PFSK-1 (cell line): ENCODE measurements at regions not wholly inside any gene's neighbourhood (a gene's known extent, or its start where the extent isn't known, plus 50 kb on each side); places are given as distances from the start of the nearest gene placed in this dataset.

ENCODE experiments used
- FOXP2 ChIP-seq: optimal IDR thresholded peaks from 2 replicates; pipeline ENCODE3; 2011; ENCODE audit warnings: borderline replicate concordance, control low read depth, inconsistent platforms; ENCODE audit not compliant: insufficient read depth; ENCODE audit errors: extremely low read length, extremely low read depth
- POLR2AphosphoS5 ChIP-seq: IDR thresholded peaks from 2 replicates; pipeline ENCODE4 v1.6.1; 2012; ENCODE audit warnings: low read depth, mild to moderate bottlenecking, control low read depth, low read length, moderate library complexity
- SIN3A ChIP-seq: IDR thresholded peaks from 2 replicates; pipeline ENCODE4 v1.6.1; 2012; ENCODE audit warnings: mild to moderate bottlenecking, low read length, moderate library complexity, borderline replicate concordance; ENCODE audit not compliant: insufficient read depth
- TAF1 ChIP-seq: IDR thresholded peaks from 2 replicates; pipeline ENCODE4 v1.6.1; 2012; ENCODE audit warnings: low read length, control low read depth, borderline replicate concordance; ENCODE audit not compliant: insufficient read depth
- TF ChIP-seq, protein P1 (sequence below), 2 experiments: IDR thresholded peaks; 2 replicates each; pipeline versions ENCODE4 v1.6.1 to v1.8.0; 2011 to 2012; ENCODE audit warnings: low read depth in 2 of 2, low read length in 2 of 2, control low read depth in 1 of 2, inconsistent platforms in 1 of 2, mild to moderate bottlenecking in 1 of 2, moderate library complexity in 1 of 2; ENCODE audit not compliant: insufficient read depth in 1 of 2

DNA sequence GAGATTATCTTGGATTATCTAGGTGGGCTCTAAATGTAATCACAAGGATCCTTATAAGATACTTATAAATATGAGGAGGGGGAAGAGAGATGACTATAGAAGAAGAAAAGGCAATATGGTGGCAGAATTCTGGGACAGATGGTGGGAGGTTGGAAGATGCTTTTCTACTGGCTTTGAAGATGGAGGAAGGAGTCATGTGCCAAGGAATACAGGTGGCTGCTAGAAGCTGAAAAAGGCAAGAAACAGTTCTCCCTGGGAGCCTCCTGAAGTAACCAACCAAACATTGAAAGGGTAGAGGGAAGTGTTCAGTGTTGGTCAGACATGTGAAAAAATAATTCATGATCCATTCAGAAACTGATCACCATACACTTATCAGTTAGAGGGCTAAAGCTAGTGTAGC, 213.3 kb downstream of the WDR11 start:
- TF ChIP-seq TAF1 (no peak), FOXP2 (no peak), POLR2AphosphoS5 (no peak), SIN3A (no peak)
- TF ChIP-seq, protein P1, sequence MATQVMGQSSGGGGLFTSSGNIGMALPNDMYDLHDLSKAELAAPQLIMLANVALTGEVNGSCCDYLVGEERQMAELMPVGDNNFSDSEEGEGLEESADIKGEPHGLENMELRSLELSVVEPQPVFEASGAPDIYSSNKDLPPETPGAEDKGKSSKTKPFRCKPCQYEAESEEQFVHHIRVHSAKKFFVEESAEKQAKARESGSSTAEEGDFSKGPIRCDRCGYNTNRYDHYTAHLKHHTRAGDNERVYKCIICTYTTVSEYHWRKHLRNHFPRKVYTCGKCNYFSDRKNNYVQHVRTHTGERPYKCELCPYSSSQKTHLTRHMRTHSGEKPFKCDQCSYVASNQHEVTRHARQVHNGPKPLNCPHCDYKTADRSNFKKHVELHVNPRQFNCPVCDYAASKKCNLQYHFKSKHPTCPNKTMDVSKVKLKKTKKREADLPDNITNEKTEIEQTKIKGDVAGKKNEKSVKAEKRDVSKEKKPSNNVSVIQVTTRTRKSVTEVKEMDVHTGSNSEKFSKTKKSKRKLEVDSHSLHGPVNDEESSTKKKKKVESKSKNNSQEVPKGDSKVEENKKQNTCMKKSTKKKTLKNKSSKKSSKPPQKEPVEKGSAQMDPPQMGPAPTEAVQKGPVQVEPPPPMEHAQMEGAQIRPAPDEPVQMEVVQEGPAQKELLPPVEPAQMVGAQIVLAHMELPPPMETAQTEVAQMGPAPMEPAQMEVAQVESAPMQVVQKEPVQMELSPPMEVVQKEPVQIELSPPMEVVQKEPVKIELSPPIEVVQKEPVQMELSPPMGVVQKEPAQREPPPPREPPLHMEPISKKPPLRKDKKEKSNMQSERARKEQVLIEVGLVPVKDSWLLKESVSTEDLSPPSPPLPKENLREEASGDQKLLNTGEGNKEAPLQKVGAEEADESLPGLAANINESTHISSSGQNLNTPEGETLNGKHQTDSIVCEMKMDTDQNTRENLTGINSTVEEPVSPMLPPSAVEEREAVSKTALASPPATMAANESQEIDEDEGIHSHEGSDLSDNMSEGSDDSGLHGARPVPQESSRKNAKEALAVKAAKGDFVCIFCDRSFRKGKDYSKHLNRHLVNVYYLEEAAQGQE (IDR thresholded peaks at IDR 0.05; ENCODE audit: insufficient read depth in 1 of 2, low read depth in 2 of 2, low read length in 2 of 2): no peak

DNA sequence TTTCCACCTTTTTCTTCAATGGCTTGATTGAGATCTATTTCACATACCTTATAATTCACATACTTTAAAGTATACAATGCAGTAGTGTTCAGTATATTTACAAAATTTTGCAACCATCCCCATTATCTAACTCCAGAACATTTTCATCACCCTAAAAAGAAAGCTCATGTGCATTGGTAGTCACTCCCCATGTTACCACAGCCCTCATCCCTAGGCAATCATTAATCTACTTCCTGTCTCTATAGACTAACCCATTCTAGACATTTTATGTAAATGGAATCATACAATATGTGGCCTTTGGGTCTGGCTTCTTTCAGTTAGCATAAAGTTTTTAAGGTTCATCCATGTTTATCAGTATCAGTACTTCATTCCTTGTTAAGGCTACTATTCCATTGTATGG, 214.2 kb downstream of the WDR11 start:
- TF ChIP-seq SIN3A (no peak), POLR2AphosphoS5 (no peak), TAF1 (no peak), FOXP2 (no peak)
- TF ChIP-seq, protein P1 (IDR thresholded peaks at IDR 0.05; ENCODE audit: insufficient read depth in 1 of 2, low read depth in 2 of 2, low read length in 2 of 2): no peak

DNA sequence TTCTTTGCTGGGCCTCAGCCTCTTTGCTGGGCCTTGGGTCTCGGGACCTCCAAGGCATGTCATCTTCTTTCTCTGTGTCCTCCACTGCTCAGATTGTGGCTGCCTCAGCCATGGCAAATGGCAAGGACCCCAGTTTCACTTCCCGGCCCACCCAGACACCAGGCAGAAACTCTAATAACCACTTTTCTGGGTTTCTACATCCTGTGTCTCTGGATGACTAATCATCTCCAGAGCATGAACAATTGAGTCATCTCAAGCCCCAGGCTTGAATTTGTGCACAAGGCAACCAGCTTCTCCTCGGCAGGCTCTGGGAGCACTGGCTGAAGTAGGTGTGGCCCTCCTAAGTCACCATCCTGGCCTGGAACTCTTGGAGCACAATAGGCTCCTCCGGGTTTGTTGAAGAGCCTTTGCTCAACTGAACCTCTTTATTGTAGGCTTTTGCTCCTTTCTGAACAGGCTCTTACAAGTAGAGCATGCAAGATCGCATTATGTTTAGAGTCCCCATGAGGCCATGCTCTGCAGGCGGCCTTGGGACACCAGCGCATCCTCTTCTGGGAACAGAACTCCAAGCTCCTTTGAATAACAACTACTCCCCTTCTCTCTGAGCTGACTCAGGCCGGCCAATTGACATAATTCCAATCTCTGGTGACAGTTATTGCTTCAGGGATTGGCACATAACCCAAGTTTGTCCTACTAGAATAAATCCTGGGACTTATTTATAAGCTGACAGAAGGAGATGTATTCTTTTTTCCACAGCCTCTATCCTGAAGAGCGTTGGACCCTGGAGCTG, 218.1 kb downstream of the WDR11 start:
- no peak for TF ChIP-seq FOXP2
- TF ChIP-seq, protein P1 (IDR thresholded peaks at IDR 0.05; ENCODE audit: insufficient read depth in 1 of 2, low read depth in 2 of 2, low read length in 2 of 2): no peak
- no peak for TF ChIP-seq SIN3A
- no peak for TF ChIP-seq TAF1
- no peak for TF ChIP-seq POLR2AphosphoS5

DNA sequence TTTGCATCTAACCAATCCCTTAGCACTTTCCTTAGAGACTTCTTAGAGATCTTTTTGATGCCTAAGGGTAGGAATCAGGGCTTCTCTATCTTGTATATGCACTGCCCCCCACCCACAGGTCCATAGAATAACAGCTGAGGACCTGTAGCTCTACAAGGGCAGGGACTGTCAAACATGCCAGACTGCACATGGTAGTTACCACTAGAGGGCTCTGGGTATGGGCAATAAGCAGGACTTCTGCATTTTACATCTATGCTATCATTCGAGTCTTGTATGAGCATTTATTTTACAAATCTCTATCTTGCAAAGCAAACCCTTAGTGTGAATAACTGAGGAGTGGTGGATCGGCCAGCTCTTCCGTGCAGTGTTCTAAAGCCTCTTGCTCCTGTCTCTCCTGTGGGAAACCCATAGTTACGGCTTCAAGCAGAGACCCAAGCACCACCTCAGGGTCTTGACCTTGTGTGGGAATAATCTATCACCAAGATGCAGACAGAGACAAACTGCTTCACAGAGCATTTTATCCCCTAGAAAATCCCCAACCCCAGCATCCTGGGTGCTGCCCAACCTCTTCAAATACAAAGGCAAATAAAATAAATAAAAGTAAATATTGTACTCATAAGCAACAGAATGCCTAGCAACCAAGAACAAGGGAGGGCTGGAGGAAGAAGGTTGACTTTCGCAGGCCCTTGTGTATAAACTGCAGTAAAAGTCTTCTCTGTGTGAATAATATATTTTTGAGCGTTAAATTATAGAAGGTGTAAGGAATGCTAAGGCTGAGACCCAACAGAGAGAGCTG, 219.3 kb downstream of the WDR11 start:
- TF ChIP-seq SIN3A (no peak), POLR2AphosphoS5 (no peak), FOXP2 (no peak)

DNA sequence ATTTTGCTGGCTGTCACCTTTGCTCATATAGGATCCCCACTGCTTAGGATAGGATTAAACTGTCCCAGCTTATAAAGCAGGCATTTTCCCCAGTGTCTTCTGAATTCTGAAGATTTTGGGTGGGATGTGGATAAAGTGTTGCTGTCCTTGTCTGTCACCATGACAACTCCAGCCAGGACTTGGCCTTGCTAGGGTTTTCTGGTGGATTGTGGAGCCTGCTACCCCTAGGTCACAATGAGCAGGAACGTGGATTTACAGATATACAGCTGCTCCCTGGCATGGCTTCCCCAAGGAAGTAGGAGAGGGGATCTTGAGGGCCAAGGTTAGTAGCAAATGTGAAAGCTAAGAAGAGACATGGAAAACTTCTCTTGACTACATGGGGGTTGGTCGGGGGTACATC, 220.7 kb downstream of the WDR11 start:
- TF ChIP-seq POLR2AphosphoS5: no peak
- no peak for TF ChIP-seq TAF1
- TF ChIP-seq SIN3A: no peak
- TF ChIP-seq, protein P1 (IDR thresholded peaks at IDR 0.05; ENCODE audit: insufficient read depth in 1 of 2, low read depth in 2 of 2, low read length in 2 of 2): no peak
- no peak for TF ChIP-seq FOXP2
